ENCODE measurements at regions not wholly inside any gene's neighbourhood (a gene's known extent, or its start where the extent isn't known, plus 50 kb on each side); places are given as distances from the start of the nearest gene placed in this dataset.

- no peak for TF ChIP-seq SAP30 (IDR thresholded peaks at IDR 0.05; ENCODE audit: insufficient read depth, insufficient replicate concordance, low read length)
- TF ChIP-seq ZNF274 (IDR thresholded peaks at IDR 0.05; ENCODE audit: borderline replicate concordance, extremely low read depth, low read length), result no peak
- no peak for TF ChIP-seq ATF3 (IDR thresholded peaks at IDR 0.05; ENCODE audit: insufficient read depth, low read depth, low read length)
- no peak for TF ChIP-seq MAFK (IDR thresholded peaks at IDR 0.05; ENCODE audit: low read depth, low read length)
- no peak for TF ChIP-seq RXRA (IDR thresholded peaks at IDR 0.05; ENCODE audit: insufficient read depth, low read depth, low read length)
- TF ChIP-seq TBP (IDR thresholded peaks at IDR 0.05; ENCODE audit: low read depth, low read length), result no peak
- TF ChIP-seq EZH2 (IDR thresholded peaks at IDR 0.05; ENCODE audit: low read depth, low read length, severe bottlenecking), result no peak
- TF ChIP-seq MAX (IDR thresholded peaks at IDR 0.05), result no peak
- TF ChIP-seq SP4 (IDR thresholded peaks at IDR 0.05; ENCODE audit: low read length), result no peak
- no peak for TF ChIP-seq SIX5 (IDR thresholded peaks at IDR 0.05; ENCODE audit: low read depth, low read length)
- Histone ChIP-seq H3K56ac (replicated peaks; ENCODE audit: insufficient read length, low read depth, low read length) (no peak overlapping the region), H2AFZ (ENCODE audit: low read length) (0 out of 2 replicates have a peak overlapping the region, but pooled peaks have one; percentile 13), H3K9ac (replicated peaks in 1 of 4; ENCODE audit: extremely low read depth in 1 of 4, low read depth in 3 of 4, low read length in 3 of 4) (no peak overlapping the region), H3K4me3 (ENCODE audit: extremely low read depth in 1 of 4, insufficient read depth in 2 of 4, low read depth in 3 of 4, low read length in 4 of 4) (no peak overlapping the region), H3K14ac (ENCODE audit: insufficient read length) (no peak overlapping the region), H4K5ac (ENCODE audit: insufficient read length, low read depth, low read length) (no peak overlapping the region), H3K23ac (ENCODE audit: insufficient read length) (no peak overlapping the region), H4K20me1 (replicated peaks in 1 of 2; ENCODE audit: control insufficient read depth in 1 of 2, insufficient read depth in 2 of 2, low read length in 2 of 2) (no peaks in the 10 kb centered on the region), H2BK12ac (ENCODE audit: low read depth, low read length) (no peak overlapping the region), H3K18ac (ENCODE audit: extremely low read depth, low read length) (no peak overlapping the region), H3K27ac (ENCODE audit: low read depth, low read length) (no peak overlapping the region), H3K4me2 (ENCODE audit: insufficient read depth in 1 of 2, low read depth in 2 of 2, low read length in 2 of 2) (no peak overlapping the region), H3K36me3 (ENCODE audit: control insufficient read depth in 2 of 4, insufficient read depth in 4 of 4, low read length in 3 of 4) (no peaks in the 10 kb centered on the region), H3K79me2 (ENCODE audit: control insufficient read depth in 1 of 2, insufficient read depth in 2 of 2, low read length in 2 of 2) (no peaks in the 10 kb centered on the region), H4K8ac (ENCODE audit: extremely low read depth, insufficient read depth, low read length) (no peak overlapping the region), H3K4me1 (replicated peaks in 1 of 4; ENCODE audit: control insufficient read depth in 3 of 4, insufficient read depth in 4 of 4, low read length in 3 of 4) (no peaks in the 10 kb centered on the region), H2AK5ac (ENCODE audit: low read depth, low read length) (no peak overlapping the region), H3K23me2 (ENCODE audit: low read depth, low read length) (no peaks in the 10 kb centered on the region), H4K91ac (replicated peaks; ENCODE audit: insufficient read length, low read length) (no peak overlapping the region), H3K27me3 (replicated peaks in 1 of 4; ENCODE audit: control insufficient read depth in 3 of 4, extremely low read depth in 1 of 4, insufficient read depth in 3 of 4, low read length in 3 of 4) (no peaks in the 10 kb centered on the region), H3K4ac (replicated peaks; ENCODE audit: insufficient read length, low read depth, low read length) (no peak overlapping the region), H2BK120ac (replicated peaks; ENCODE audit: low read depth, low read length) (no peak overlapping the region), H2BK15ac (ENCODE audit: low read length) (no peak overlapping the region), H2BK20ac (ENCODE audit: low read length) (0 out of 2 replicates have a peak overlapping the region, but pooled peaks have one; percentile 13), H2BK5ac (ENCODE audit: low read depth, low read length) (no peak overlapping the region), H3K79me1 (ENCODE audit: low read depth, low read length) (no peaks in the 10 kb centered on the region), H3K9me3 (ENCODE audit: insufficient read depth in 2 of 2, low read depth in 1 of 2, low read length in 1 of 2) (peaks cover 14% of the 10 kb centered on the region in 2 experiments)
- CTCF ChIA-PET (ENCODE audit: partially characterized antibody), result interaction anchor here (0.5 kb wide), 1 partner anchor 294 kb away, joined by 3 read pairs; no protein-coding TSS in a partner anchor
- POLR2A ChIA-PET (ENCODE audit: partially characterized antibody), result no interaction called here
- no peak for DNase-seq (ENCODE audit: low read depth in 1 of 2, low spot score in 2 of 2)
- no peak for FAIRE-seq
- 84% methylated on average over 5 of the region's 5 CpGs; no CpG with 5 or more reads in 1 of the 2 experiments for WGBS, 2 experiments (ENCODE audit: extremely low coverage in 1 of 2, insufficient coverage in 1 of 2, insufficient read length in 1 of 2, insufficient replicate concordance in 2 of 2, low coverage in 1 of 2, low lambda C conversion rate in 2 of 2, missing lambda C conversion rate in 1 of 2)
Measured at GRCh38 chr5:152689250-152689711, 284.2 kb upstream of the NMUR2 start.
